ENCODE measurements at regions not wholly inside any gene's neighbourhood (a gene's known extent, or its start where the extent isn't known, plus 50 kb on each side); places are given as distances from the start of the nearest gene placed in this dataset.

DNA sequence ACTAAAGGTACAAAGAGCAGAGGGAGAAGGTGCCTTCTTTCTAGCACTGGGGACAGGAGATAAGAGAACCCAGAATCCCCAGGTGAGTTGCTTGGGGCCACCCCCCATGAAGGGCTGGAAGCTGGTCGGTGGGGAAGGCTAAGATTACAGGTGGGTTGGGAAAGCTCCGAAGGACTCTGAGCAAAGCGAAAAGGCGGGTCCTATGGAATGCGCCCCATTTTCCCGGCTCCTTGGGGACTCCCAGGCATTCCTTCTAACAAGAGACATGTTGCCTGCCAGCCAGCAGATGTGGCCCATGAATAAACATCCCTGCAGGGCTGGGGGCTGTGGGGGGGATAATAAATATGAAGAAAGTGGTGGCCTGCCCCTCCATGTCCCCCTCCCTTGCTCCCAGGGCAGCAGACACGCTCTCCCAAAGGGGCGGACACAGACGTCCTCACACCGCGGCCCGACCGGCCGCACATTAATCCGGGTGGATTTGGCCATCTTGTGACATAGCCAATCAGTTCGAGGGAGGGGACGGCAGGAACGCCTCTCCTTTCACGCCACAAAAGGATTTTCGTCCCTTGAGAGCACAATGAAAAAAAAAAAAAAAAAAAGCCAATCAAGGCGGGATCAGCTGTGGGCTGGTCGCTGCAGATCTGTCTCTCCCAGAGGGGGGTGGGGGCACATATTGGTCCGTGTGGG lies 98.5 kb downstream of the SOX9 start:
- POLR2A ChIA-PET: no interaction called here
- ATAC-seq: no peak
- no peak overlapping the region for H3K4me3 ChIP-seq

GRCh38 chr17:72219824-72220493 lies 99.1 kb downstream of the SOX9 start:
- Histone ChIP-seq H3K4me1 (no peaks in the 10 kb centered on the region), H3K27ac (no peak overlapping the region), H3K4me3 (no peak overlapping the region), H3K9me3 (0 out of 3 replicates have a peak, but pooled peaks cover 1% of the 10 kb centered on the region), H3K4me2 (no peak overlapping the region)
- CTCF ChIA-PET: interaction anchor here (1.1 to 1.5 kb wide), 2 partner anchors 8 to 154 kb away, joined by 3 to 5 read pairs; no protein-coding TSS in a partner anchor
- DNase-seq (ENCODE audit: low read depth in 1 of 2, low spot score in 1 of 2): no peak
- no peak for ATAC-seq
- 67% methylated on average over 22 of the region's 22 CpGs for WGBS (ENCODE audit: missing lambda C conversion rate)
- POLR2A ChIA-PET: no interaction called here
- TF ChIP-seq TFCP2L1 (CRISPR knock-in tag; IDR thresholded peaks at IDR 0.05) (no peak), TP53 (CRISPR knock-in tag; IDR thresholded peaks at IDR 0.05) (no peak), E2F6 (IDR thresholded peaks at IDR 0.05; ENCODE audit: borderline replicate concordance, low read depth) (no peak), HDAC2 (IDR thresholded peaks at IDR 0.05) (no peak), MAFK (IDR thresholded peaks at IDR 0.05; ENCODE audit: partially characterized antibody) (no peak), FOSL2 (IDR thresholded peaks at IDR 0.05) (no peak), FOSL2 (CRISPR knock-in tag; IDR thresholded peaks at IDR 0.05) (no peak), POLR2AphosphoS2 (conservative IDR thresholded peaks at IDR 0.05; ENCODE audit: low read length) (no peak), CHD4 (IDR thresholded peaks at IDR 0.05; ENCODE audit: borderline replicate concordance) (no peak)
- TF ChIP-seq, protein P1, sequence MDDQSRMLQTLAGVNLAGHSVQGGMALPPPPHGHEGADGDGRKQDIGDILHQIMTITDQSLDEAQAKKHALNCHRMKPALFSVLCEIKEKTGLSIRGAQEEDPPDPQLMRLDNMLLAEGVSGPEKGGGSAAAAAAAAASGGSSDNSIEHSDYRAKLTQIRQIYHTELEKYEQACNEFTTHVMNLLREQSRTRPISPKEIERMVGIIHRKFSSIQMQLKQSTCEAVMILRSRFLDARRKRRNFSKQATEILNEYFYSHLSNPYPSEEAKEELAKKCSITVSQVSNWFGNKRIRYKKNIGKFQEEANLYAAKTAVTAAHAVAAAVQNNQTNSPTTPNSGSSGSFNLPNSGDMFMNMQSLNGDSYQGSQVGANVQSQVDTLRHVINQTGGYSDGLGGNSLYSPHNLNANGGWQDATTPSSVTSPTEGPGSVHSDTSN (IDR thresholded peaks at IDR 0.05): no peak
- FAIRE-seq: no peak

More for the DNA sequence above, 98.5 kb downstream of the SOX9 start:
- CTCF ChIA-PET: interaction anchor here (0.6 kb wide), 1 partner anchor 100 kb away, joined by 3 read pairs; no protein-coding TSS in a partner anchor
- WGBS (ENCODE audit: missing lambda C conversion rate): 70% methylated on average over 23 of the region's 23 CpGs
- Histone ChIP-seq H3K4me1 (no peaks in the 10 kb centered on the region), H3K9me3 (0 out of 3 replicates have a peak, but pooled peaks cover 4% of the 10 kb centered on the region), H3K4me2 (no peak overlapping the region), H3K27ac (no peak overlapping the region)
- no peak for FAIRE-seq
- no peak for DNase-seq (ENCODE audit: low read depth in 1 of 2, low spot score in 1 of 2)
- no peak for TF ChIP-seq EHMT2 (IDR thresholded peaks at IDR 0.05; ENCODE audit: low read depth)
- no peak for TF ChIP-seq JUNB (IDR thresholded peaks at IDR 0.05)
- no peak for TF ChIP-seq CHD4 (IDR thresholded peaks at IDR 0.05; ENCODE audit: borderline replicate concordance)
- TF ChIP-seq KDM5A (IDR thresholded peaks at IDR 0.05): no peak
- TF ChIP-seq ZNF302 (CRISPR knock-in tag; IDR thresholded peaks at IDR 0.05): no peak
- no peak for TF ChIP-seq HMGXB4 (CRISPR knock-in tag; IDR thresholded peaks at IDR 0.05; ENCODE audit: borderline replicate concordance)
- TF ChIP-seq, protein P2, sequence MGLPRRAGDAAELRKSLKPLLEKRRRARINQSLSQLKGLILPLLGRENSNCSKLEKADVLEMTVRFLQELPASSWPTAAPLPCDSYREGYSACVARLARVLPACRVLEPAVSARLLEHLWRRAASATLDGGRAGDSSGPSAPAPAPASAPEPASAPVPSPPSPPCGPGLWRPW (IDR thresholded peaks at IDR 0.05): no peak

DNA sequence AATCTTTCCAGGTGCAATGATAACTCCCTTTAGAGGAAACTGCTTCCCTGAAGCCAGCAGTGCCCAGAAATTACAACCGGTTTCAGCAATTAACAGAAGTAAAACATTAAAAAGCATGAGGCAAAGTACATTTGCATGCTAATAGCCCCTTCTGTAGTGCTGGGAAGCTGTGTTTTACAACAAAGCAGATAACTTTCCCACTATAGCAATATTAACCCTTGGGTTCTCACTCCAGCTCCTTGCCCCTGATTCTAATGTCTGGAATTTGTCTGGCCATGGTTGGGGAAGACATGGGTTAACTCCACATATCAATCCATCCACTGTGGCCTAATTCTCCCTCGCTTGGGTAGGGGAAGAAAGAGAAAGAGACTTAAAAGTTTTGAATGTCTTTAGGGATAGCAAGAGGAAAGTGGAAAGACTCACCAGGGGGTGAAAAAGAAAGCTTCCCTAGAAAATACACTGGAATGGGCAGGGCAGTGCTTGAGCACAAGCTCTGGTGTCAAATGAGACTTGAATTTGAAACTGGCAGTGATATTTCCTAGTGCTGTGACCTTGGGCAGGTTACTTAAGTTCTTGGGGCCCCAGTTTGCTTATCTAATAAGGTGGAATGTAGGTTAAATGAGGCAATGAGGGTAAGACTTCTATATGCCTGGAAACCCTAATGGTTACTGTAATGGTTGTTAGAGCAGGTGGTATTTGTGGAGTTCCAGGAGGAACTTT lies 102.0 kb downstream of the SOX9 start:
- Histone ChIP-seq H3K4me3 (no peak overlapping the region), H3K9me3 (no peaks in the 10 kb centered on the region), H3K4me2 (no peak overlapping the region), H3K27ac (no peak overlapping the region), H3K4me1 (no peaks in the 10 kb centered on the region)
- DNase-seq (ENCODE audit: low read depth in 1 of 2, low spot score in 1 of 2): no peak
- peak; percentile 43 for FAIRE-seq
- ATAC-seq: no peak
- WGBS (ENCODE audit: missing lambda C conversion rate): 75% methylated on average over 2 of the region's 2 CpGs
- no peak for TF ChIP-seq BHLHE40 (IDR thresholded peaks at IDR 0.05; ENCODE audit: low read depth, low read length)
- ChIA-PET POLR2A (no interaction called here), CTCF (interaction anchor here (1.0 to 1.9 kb wide), 2 partner anchors 10 to 318 kb away, joined by 3 to 7 read pairs; no protein-coding TSS in a partner anchor)
